Spleen (tissue), 7 donors: ENCODE measurements at regions not wholly inside any gene's neighbourhood (a gene's known extent, or its start where the extent isn't known, plus 50 kb on each side); places are given as distances from the start of the nearest gene placed in this dataset.

Experiments used
- POLR2A ChIP-seq, 3 donors: fragments of 450-650 bp; IDR thresholded peaks; one replicate each; pipeline ENCODE4 v1.5.1; 2017; ENCODE audit warnings: antibody characterized with exemption in 3 of 3, mild to moderate bottlenecking in 1 of 3
- POLR2AphosphoS5 ChIP-seq, 3 donors: sonication (generic); formaldehyde crosslinking; IDR thresholded peaks; one replicate each; pipeline ENCODE4 v1.5.1; 2017; ENCODE audit warnings: antibody characterized with exemption in 3 of 3
- TF ChIP-seq, protein P1 (sequence below), 11 experiments: fragments of 200-600 bp in 7 of 11; fragments of 450-650 bp in 4 of 11; sonication (generic) in 4 of 11; IDR thresholded peaks in 8 of 11; conservative IDR thresholded peaks in 3 of 11; 1 replicate in 7 of 11; 2 replicates in 4 of 11; pipeline versions ENCODE4 v1.4.0 to v1.8.0; 2016 to 2021; ENCODE audit warnings: antibody characterized with exemption in 11 of 11, inconsistent platforms in 4 of 11, mild to moderate bottlenecking in 1 of 11
- donor health status: DM: no; HTN: no; CAD: no; lungs with moderate emphysema.
- donor health status: DM: no; HTN: no; CAD: no.
- donor health status: DM: no; HTN: no; CAD: no.

DNA sequence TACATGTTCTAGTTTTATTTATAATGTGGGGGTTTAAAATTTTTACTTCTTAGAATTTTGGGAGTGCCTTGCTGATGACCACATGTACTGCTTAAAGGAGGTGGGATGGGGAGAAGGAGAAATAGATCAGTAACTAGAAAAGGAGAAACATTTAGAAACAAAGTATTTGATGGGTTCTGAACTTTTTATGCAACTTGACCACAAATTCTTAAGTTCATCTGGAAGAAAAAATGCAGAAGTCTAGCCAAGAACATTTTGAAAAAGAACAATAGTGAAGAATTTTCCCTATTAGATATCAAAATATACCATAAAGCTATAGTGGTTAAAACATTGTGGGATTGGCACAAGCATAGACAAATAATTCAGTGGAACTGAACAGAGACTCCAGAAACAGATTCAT, 73.3 kb upstream of the AMPD3 start:
- TF ChIP-seq, protein P1, sequence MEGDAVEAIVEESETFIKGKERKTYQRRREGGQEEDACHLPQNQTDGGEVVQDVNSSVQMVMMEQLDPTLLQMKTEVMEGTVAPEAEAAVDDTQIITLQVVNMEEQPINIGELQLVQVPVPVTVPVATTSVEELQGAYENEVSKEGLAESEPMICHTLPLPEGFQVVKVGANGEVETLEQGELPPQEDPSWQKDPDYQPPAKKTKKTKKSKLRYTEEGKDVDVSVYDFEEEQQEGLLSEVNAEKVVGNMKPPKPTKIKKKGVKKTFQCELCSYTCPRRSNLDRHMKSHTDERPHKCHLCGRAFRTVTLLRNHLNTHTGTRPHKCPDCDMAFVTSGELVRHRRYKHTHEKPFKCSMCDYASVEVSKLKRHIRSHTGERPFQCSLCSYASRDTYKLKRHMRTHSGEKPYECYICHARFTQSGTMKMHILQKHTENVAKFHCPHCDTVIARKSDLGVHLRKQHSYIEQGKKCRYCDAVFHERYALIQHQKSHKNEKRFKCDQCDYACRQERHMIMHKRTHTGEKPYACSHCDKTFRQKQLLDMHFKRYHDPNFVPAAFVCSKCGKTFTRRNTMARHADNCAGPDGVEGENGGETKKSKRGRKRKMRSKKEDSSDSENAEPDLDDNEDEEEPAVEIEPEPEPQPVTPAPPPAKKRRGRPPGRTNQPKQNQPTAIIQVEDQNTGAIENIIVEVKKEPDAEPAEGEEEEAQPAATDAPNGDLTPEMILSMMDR (IDR thresholded peaks at IDR 0.05 in 8 of 11, conservative IDR thresholded peaks at IDR 0.05 in 3 of 11), result no peak
- TF ChIP-seq POLR2A (IDR thresholded peaks at IDR 0.05) (no peak), POLR2AphosphoS5 (IDR thresholded peaks at IDR 0.05) (no peak)
